Karpas-422 (cell line): ENCODE measurements at regions not wholly inside any gene's neighbourhood (a gene's known extent, or its start where the extent isn't known, plus 50 kb on each side); places are given as distances from the start of the nearest gene placed in this dataset.

Experiments
- DNase-seq: peaks from one replicate; pipeline ENCODE4 v3.0.0-alpha.2; 2015
- H2AFZ ChIP-seq: fragments of 200-600 bp; sonication (generic); 2 replicates; pipeline ENCODE4 v1.6.1; 2014; ENCODE audit warnings: antibody characterized with exemption, low read length, mixed read lengths
- H3K27ac ChIP-seq: fragments of 200-600 bp; sonication (generic); 2 replicates; pipeline ENCODE4 v1.5.1; 2014; ENCODE audit warnings: mild to moderate bottlenecking, low read length, moderate library complexity
- H3K27me3 ChIP-seq: fragments of 200-600 bp; sonication (generic); 2 replicates; pipeline ENCODE4 v1.6.1; 2014; ENCODE audit warnings: low read length, mixed read lengths
- H3K36me3 ChIP-seq: fragments of 200-600 bp; sonication (generic); 2 replicates; pipeline ENCODE4 v1.6.1; 2014; ENCODE audit warnings: low read length, mixed read lengths; ENCODE audit not compliant: insufficient read depth
- H3K4me1 ChIP-seq: fragments of 200-600 bp; sonication (generic); 2 replicates; pipeline ENCODE4 v1.6.1; 2014; ENCODE audit warnings: mild to moderate bottlenecking, low read length, mixed read lengths
- H3K4me2 ChIP-seq: fragments of 200-600 bp; sonication (generic); 2 replicates; pipeline ENCODE4 v1.6.1; 2014; ENCODE audit warnings: low read length, low read depth, mild to moderate bottlenecking; ENCODE audit not compliant: poor library complexity, severe bottlenecking
- H3K4me3 ChIP-seq: fragments of 200-600 bp; sonication (generic); 2 replicates; pipeline ENCODE4 v1.5.1; 2014; ENCODE audit warnings: mild to moderate bottlenecking, antibody characterized with exemption, low read length, mixed read lengths
- H3K79me2 ChIP-seq: fragments of 200-600 bp; sonication (generic); 2 replicates; pipeline ENCODE4 v1.6.1; 2014; ENCODE audit warnings: mild to moderate bottlenecking, low read length, mixed read lengths
- H3K9ac ChIP-seq: fragments of 200-600 bp; sonication (generic); 2 replicates; pipeline ENCODE4 v1.6.0; 2014; ENCODE audit warnings: low read length
- H3K9me2 ChIP-seq: fragments of 200-600 bp; sonication (generic), shearing (Covaris generic); replicated peaks from 2 replicates; pipeline ENCODE4 v1.6.0; 2014; ENCODE audit warnings: mild to moderate bottlenecking, low read length, moderate library complexity; ENCODE audit not compliant: insufficient read depth
- H3K9me3 ChIP-seq: fragments of 300-700, 200-600 bp; sonication (generic); 2 replicates; pipeline ENCODE4 v1.6.1; 2014; ENCODE audit warnings: low read length, mixed read lengths
- H4K20me1 ChIP-seq: fragments of 200-600 bp; sonication (generic); 2 replicates; pipeline ENCODE4 v1.6.1; 2014; ENCODE audit warnings: mild to moderate bottlenecking, antibody characterized with exemption, low read length, low read depth; ENCODE audit not compliant: insufficient read depth

DNA sequence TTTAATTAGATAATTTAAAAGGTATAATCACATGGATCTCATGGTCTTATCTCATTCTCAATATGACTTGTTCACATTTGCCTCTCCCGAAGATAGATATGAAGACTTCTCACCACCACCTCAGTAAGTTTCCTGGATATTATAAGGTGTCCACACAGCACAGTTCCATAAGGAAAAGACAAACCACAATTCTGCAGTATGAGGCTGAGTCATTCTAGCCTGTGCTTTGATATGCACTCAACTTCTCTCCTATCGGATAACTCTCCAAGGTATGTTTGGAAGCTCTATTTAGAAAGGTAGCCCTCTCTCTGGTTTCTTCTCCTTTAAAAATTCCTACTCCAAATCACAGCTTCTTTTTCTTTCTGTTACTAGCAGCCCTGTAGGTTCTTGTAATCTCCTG lies 612.8 kb downstream of the ZPLD1 start:
- no peaks in the 10 kb centered on the region for H3K79me2 ChIP-seq
- no peaks in the 10 kb centered on the region for H3K9me2 ChIP-seq
- no peaks in the 10 kb centered on the region for H3K27me3 ChIP-seq
- H3K36me3 ChIP-seq: no peaks in the 10 kb centered on the region
- H3K27ac ChIP-seq: no peak overlapping the region
- no peak overlapping the region for H3K9ac ChIP-seq
- H3K9me3 ChIP-seq: peaks cover 8% of the 10 kb centered on the region; the same call in 1 of the 2 replicates
- no peak for DNase-seq
- H4K20me1 ChIP-seq: no peaks in the 10 kb centered on the region
- H3K4me3 ChIP-seq: no peak overlapping the region
- no peak overlapping the region for H3K4me2 ChIP-seq
- H2AFZ ChIP-seq: no peak overlapping the region
- no peaks in the 10 kb centered on the region for H3K4me1 ChIP-seq

DNA sequence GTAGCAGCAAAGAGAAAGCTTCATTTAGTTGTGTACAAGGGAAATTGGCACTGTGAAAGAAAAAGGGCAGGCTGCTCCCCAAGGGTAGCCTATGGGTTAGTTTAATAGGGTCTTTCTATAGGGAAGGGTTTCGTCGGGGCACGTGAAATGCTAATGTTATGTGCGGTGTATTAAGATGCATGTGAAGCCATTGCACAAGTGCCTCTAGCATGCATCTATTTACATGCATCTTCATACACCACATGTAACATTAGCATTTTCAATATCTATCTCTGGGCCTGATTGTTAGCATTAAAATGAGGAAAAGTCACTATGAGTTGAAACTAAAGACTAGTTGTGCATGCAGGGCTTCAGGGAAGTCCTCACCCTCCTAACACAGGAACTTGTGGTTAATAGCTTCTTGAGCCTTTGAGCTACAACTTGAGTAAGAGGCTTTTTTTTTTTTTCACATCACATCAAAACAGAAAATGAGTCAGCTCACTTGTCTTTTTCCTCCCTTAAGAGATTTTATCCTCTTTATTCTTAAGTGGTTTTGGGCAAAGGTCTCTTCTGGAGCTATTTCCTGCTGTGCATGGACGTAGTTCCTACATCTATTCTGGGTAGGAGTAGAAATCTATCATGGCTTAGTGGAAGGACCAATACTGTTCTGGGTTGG lies 613.4 kb downstream of the ZPLD1 start:
- H4K20me1 ChIP-seq: no peaks in the 10 kb centered on the region
- no peaks in the 10 kb centered on the region for H3K9me2 ChIP-seq
- H2AFZ ChIP-seq: no peak overlapping the region
- DNase-seq: no peak
- no peaks in the 10 kb centered on the region for H3K27me3 ChIP-seq
- no peak overlapping the region for H3K9ac ChIP-seq
- H3K4me1 ChIP-seq: no peaks in the 10 kb centered on the region
- H3K36me3 ChIP-seq: no peaks in the 10 kb centered on the region
- H3K4me2 ChIP-seq: no peak overlapping the region
- H3K79me2 ChIP-seq: no peaks in the 10 kb centered on the region
- H3K9me3 ChIP-seq: peaks cover 8% of the 10 kb centered on the region
- no peak overlapping the region for H3K27ac ChIP-seq
- no peak overlapping the region for H3K4me3 ChIP-seq

DNA sequence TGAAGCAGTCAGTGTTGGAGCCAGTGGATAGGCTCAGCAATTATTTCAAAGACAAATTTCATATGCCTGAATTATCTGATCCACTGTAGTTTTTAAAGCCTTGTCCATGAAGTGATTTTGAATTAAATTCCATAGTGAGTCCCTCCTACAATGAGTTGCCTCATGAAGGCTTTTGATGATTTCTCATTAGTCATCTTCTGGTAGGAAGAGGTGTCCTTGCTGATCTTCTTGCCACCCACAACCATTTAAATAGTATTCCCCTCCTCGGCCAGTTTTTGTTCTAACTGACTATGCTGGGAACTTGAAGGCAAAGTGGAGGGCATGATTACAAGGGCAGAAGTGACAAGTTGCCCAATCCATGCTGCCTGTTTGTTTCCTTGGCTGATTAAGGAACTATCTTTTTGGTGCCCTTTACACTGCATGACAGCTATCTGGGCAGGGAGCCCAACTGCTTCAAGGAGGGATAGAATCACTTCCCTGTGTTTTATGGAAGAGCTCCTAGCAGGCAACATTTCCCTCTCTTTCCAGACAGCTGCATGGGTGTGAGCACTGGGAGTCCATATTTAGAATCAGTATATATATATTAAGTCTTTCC lies 617.5 kb downstream of the ZPLD1 start:
- H3K4me3 ChIP-seq: no peak overlapping the region
- H3K36me3 ChIP-seq: no peaks in the 10 kb centered on the region
- no peak overlapping the region for H3K9ac ChIP-seq
- no peaks in the 10 kb centered on the region for H3K79me2 ChIP-seq
- H3K27ac ChIP-seq: no peak overlapping the region
- no peak for DNase-seq
- no peaks in the 10 kb centered on the region for H3K4me1 ChIP-seq
- no peaks in the 10 kb centered on the region for H3K9me2 ChIP-seq
- no peak overlapping the region for H2AFZ ChIP-seq
- no peak overlapping the region for H3K4me2 ChIP-seq
- peaks cover 8% of the 10 kb centered on the region; the same call in 1 of the 2 replicates for H3K9me3 ChIP-seq
- H4K20me1 ChIP-seq: no peaks in the 10 kb centered on the region
- H3K27me3 ChIP-seq: no peaks in the 10 kb centered on the region

DNA sequence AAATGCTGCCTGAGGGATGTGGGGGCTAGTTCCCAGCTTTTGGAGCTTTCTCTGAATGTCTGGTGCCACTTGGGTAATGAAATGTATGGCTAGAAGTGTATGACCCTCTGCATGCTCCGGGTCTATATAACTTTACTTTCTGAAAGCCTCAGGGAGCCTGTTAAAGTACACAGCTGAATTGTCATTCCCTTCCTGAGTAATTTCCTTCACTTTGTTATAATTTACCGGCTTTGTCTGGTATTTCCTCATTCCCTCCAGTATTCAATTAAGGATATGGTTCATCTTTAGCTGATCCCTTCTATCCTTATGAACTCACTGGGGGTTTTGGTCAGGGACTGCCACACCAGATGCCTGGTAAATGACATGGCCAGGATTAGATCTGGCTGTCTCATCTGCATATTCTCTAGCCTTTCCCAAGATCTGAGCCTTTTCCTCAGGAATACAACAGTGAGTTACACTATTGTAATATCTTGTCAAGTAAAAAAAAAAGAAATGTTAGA lies 620.3 kb downstream of the ZPLD1 start:
- Histone ChIP-seq H3K36me3 (no peaks in the 10 kb centered on the region), H3K27ac (no peak overlapping the region), H3K9me3 (peaks cover 7% of the 10 kb centered on the region; the same call in 1 of the 2 replicates), H3K9me2 (no peaks in the 10 kb centered on the region), H3K4me3 (no peak overlapping the region), H4K20me1 (no peaks in the 10 kb centered on the region), H3K79me2 (no peaks in the 10 kb centered on the region), H3K4me1 (no peaks in the 10 kb centered on the region), H3K4me2 (no peak overlapping the region), H3K9ac (no peak overlapping the region), H3K27me3 (no peaks in the 10 kb centered on the region), H2AFZ (no peak overlapping the region)
- DNase-seq: no peak

DNA sequence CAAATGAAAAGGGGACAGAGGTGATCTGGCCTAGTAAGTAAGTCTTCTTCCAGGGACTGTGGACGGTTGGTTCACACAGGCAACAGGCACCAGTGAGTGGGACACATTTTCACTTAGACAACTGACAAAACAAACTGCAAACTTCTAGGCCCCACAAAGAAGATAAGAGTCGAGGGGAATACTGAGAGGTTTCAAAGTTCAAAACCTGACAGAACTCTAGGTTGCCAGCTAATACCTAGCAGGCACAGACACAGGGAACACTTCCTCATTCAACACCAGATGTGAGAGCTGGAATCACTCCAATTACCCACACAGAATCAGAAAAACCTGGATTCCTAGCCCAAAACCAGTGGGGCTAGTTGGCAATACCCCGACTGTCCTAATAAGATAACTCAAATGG lies 621.7 kb downstream of the ZPLD1 start:
- Histone ChIP-seq H3K4me2 (no peak overlapping the region), H3K9me3 (peaks cover 7% of the 10 kb centered on the region; the same call in 1 of the 2 replicates)

DNA sequence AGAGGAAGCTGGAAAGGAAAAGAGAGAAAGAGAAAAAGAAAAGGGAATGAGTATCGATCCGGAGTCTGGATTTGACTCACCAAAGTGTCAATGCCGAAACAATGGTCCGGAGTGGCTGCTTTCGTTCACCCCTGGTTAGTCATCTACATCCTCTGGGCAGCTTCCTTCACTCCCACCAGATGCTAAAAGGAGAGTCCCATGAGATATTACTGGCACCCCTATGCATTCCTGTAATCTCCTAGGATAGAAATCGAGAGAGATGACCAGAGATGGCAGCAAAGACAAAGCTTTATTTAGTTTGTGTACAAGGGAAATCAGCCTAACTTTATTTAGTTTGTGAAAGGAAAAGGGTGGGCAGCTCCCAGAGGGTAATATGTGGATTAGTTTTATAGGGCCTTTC lies 622.2 kb downstream of the ZPLD1 start:
- H3K4me3 ChIP-seq: no peak overlapping the region

More for the DNA sequence above, 621.7 kb downstream of the ZPLD1 start:
- no peak for DNase-seq
- no peak overlapping the region for H3K27ac ChIP-seq
- H3K9ac ChIP-seq: no peak overlapping the region
- H3K36me3 ChIP-seq: no peaks in the 10 kb centered on the region
- no peak overlapping the region for H3K4me3 ChIP-seq
- H2AFZ ChIP-seq: no peak overlapping the region
- H4K20me1 ChIP-seq: no peaks in the 10 kb centered on the region
- H3K4me1 ChIP-seq: no peaks in the 10 kb centered on the region
- H3K27me3 ChIP-seq: no peaks in the 10 kb centered on the region
- no peaks in the 10 kb centered on the region for H3K9me2 ChIP-seq
- H3K79me2 ChIP-seq: no peaks in the 10 kb centered on the region

DNA sequence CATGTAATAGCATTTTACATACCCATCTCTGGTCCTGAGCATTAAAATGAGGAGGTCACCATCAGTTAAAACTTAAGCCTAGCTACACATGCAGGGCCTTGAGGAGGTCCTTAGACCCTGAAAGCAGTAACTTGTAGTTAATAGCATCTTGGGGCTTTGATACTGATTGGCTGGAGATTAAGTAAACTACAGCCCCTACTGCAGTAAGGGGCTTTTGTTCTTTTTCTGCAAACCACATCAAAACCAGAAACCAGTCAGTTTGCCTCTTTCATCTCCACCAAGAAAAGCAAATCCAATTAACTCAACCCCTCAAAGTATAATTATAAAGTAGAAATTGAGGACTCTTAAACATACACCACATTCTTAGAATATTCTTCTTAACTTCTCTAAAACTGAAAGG lies 622.7 kb downstream of the ZPLD1 start:
- Histone ChIP-seq H3K4me1 (no peaks in the 10 kb centered on the region), H3K9ac (no peak overlapping the region), H3K79me2 (no peaks in the 10 kb centered on the region), H4K20me1 (no peaks in the 10 kb centered on the region), H3K4me3 (no peak overlapping the region), H3K4me2 (no peak overlapping the region), H3K27ac (no peak overlapping the region), H3K9me2 (no peaks in the 10 kb centered on the region), H2AFZ (no peak overlapping the region), H3K36me3 (no peaks in the 10 kb centered on the region), H3K27me3 (no peaks in the 10 kb centered on the region), H3K9me3 (peaks cover 7% of the 10 kb centered on the region; the same call in 1 of the 2 replicates)
- no peak for DNase-seq

More for the DNA sequence above, 622.2 kb downstream of the ZPLD1 start:
- Histone ChIP-seq H3K79me2 (no peaks in the 10 kb centered on the region), H3K4me1 (no peaks in the 10 kb centered on the region), H4K20me1 (no peaks in the 10 kb centered on the region), H3K27me3 (no peaks in the 10 kb centered on the region), H3K36me3 (no peaks in the 10 kb centered on the region), H3K4me2 (no peak overlapping the region), H3K9ac (no peak overlapping the region), H3K27ac (no peak overlapping the region), H3K9me3 (peaks cover 7% of the 10 kb centered on the region; the same call in 1 of the 2 replicates), H2AFZ (no peak overlapping the region), H3K9me2 (no peaks in the 10 kb centered on the region)
- DNase-seq: no peak

DNA sequence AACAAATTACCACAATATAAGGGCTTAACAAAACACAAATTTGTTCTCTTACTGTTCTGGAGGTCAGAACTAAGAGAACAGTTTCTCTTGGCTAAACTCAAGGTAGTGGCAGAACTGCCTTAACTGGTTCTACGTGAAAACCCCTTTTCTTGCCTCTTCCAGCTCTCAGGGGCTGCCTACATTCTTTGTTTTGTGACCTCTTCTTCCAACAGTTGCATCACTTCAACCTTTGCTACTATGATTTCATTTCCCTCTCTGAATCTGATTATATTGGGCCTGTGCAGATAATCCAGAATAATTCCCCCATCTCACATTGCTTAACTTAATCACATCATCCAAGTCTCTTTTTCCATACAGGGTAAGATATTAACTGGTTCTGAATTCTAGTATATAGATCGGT lies 624.6 kb downstream of the ZPLD1 start:
- no peak overlapping the region for H3K4me2 ChIP-seq
- no peaks in the 10 kb centered on the region for H4K20me1 ChIP-seq
- no peaks in the 10 kb centered on the region for H3K36me3 ChIP-seq
- no peak for DNase-seq
- H2AFZ ChIP-seq: no peak overlapping the region
- H3K4me3 ChIP-seq: no peak overlapping the region
- no peaks in the 10 kb centered on the region for H3K27me3 ChIP-seq
- H3K4me1 ChIP-seq: no peaks in the 10 kb centered on the region
- no peak overlapping the region for H3K27ac ChIP-seq
- H3K9me2 ChIP-seq: no peaks in the 10 kb centered on the region
- no peaks in the 10 kb centered on the region for H3K79me2 ChIP-seq
- H3K9ac ChIP-seq: no peak overlapping the region
- peaks cover 6% of the 10 kb centered on the region for H3K9me3 ChIP-seq
